ENCODE measurements at regions not wholly inside any gene's neighbourhood (a gene's known extent, or its start where the extent isn't known, plus 50 kb on each side); places are given as distances from the start of the nearest gene placed in this dataset.

- ATAC-seq: no peak
- TF ChIP-seq SNAI2 (CRISPR knock-in tag; IDR thresholded peaks at IDR 0.05) (no peak), ESRRG (CRISPR knock-in tag; IDR thresholded peaks at IDR 0.05) (no peak), ZFP3 (CRISPR knock-in tag; IDR thresholded peaks at IDR 0.05) (no peak), ZNF565 (CRISPR knock-in tag; conservative IDR thresholded peaks at IDR 0.05; ENCODE audit: low read depth) (no peak), BACH2 (CRISPR knock-in tag; IDR thresholded peaks at IDR 0.05; ENCODE audit: borderline replicate concordance) (no peak), PATZ1 (CRISPR knock-in tag; IDR thresholded peaks at IDR 0.05; ENCODE audit: borderline replicate concordance) (no peak), ZC3H10 (CRISPR knock-in tag; IDR thresholded peaks at IDR 0.05) (no peak), PPARA (CRISPR knock-in tag; IDR thresholded peaks at IDR 0.05; ENCODE audit: borderline replicate concordance) (no peak), ZNF70 (CRISPR knock-in tag; IDR thresholded peaks at IDR 0.05) (no peak), GLIS3 (CRISPR knock-in tag; IDR thresholded peaks at IDR 0.05) (no peak), ZNF8 (CRISPR knock-in tag; IDR thresholded peaks at IDR 0.05) (no peak)
Measured at GRCh38 chr4:141826260-141826659, 189.9 kb downstream of the IL15 start.

GRCh38 chr4:141833209-141833608 lies 196.8 kb downstream of the IL15 start:
- TF ChIP-seq ZNF565 (CRISPR knock-in tag; conservative IDR thresholded peaks at IDR 0.05; ENCODE audit: low read depth) (no peak), TOX (CRISPR knock-in tag; IDR thresholded peaks at IDR 0.05; ENCODE audit: borderline replicate concordance) (no peak), ZNF70 (CRISPR knock-in tag; IDR thresholded peaks at IDR 0.05) (no peak), ARNTL (CRISPR knock-in tag; IDR thresholded peaks at IDR 0.05; ENCODE audit: borderline replicate concordance, low read depth) (no peak), RARB (CRISPR knock-in tag; IDR thresholded peaks at IDR 0.05) (no peak), GLIS3 (CRISPR knock-in tag; IDR thresholded peaks at IDR 0.05) (no peak)
- ATAC-seq: no peak

- ATAC-seq: no peak
- TF ChIP-seq ZNF70 (CRISPR knock-in tag; IDR thresholded peaks at IDR 0.05): no peak
Measured at GRCh38 chr4:141840299-141840986, 204.1 kb downstream of the IL15 start.

GRCh38 chr4:141843136-141843535 lies 206.8 kb downstream of the IL15 start:
- TF ChIP-seq PATZ1 (CRISPR knock-in tag; IDR thresholded peaks at IDR 0.05; ENCODE audit: borderline replicate concordance) (no peak), OSR1 (CRISPR knock-in tag; IDR thresholded peaks at IDR 0.05) (no peak), ISL1 (CRISPR knock-in tag; IDR thresholded peaks at IDR 0.05) (no peak), GLIS3 (CRISPR knock-in tag; IDR thresholded peaks at IDR 0.05) (no peak), TOX (CRISPR knock-in tag; IDR thresholded peaks at IDR 0.05; ENCODE audit: borderline replicate concordance) (no peak), ZNF70 (CRISPR knock-in tag; IDR thresholded peaks at IDR 0.05) (no peak), ESRRG (CRISPR knock-in tag; IDR thresholded peaks at IDR 0.05) (no peak), SNAI2 (CRISPR knock-in tag; IDR thresholded peaks at IDR 0.05) (no peak), ZNF8 (CRISPR knock-in tag; IDR thresholded peaks at IDR 0.05) (no peak), CSDC2 (CRISPR knock-in tag; IDR thresholded peaks at IDR 0.05) (no peak), BACH2 (CRISPR knock-in tag; IDR thresholded peaks at IDR 0.05; ENCODE audit: borderline replicate concordance) (no peak), ARNTL (CRISPR knock-in tag; IDR thresholded peaks at IDR 0.05; ENCODE audit: borderline replicate concordance, low read depth) (no peak), ZFP3 (CRISPR knock-in tag; IDR thresholded peaks at IDR 0.05) (no peak), ZC3H10 (CRISPR knock-in tag; IDR thresholded peaks at IDR 0.05) (no peak), TCF4 (CRISPR knock-in tag; IDR thresholded peaks at IDR 0.05; ENCODE audit: borderline replicate concordance) (no peak), POU6F1 (CRISPR knock-in tag; IDR thresholded peaks at IDR 0.05; ENCODE audit: borderline replicate concordance, low read depth) (no peak), CSRNP3 (CRISPR knock-in tag; IDR thresholded peaks at IDR 0.05) (no peak), TSHZ2 (CRISPR knock-in tag; IDR thresholded peaks at IDR 0.05) (no peak), CREB5 (CRISPR knock-in tag; IDR thresholded peaks at IDR 0.05; ENCODE audit: low read depth) (no peak)
- ATAC-seq: no peak

Data from SK-N-SH treated with all-trans-retinoic acid at 6 μM for 48 hours (cell line).